ENCODE measurements at regions not wholly inside any gene's neighbourhood (a gene's known extent, or its start where the extent isn't known, plus 50 kb on each side); places are given as distances from the start of the nearest gene placed in this dataset.

DNA sequence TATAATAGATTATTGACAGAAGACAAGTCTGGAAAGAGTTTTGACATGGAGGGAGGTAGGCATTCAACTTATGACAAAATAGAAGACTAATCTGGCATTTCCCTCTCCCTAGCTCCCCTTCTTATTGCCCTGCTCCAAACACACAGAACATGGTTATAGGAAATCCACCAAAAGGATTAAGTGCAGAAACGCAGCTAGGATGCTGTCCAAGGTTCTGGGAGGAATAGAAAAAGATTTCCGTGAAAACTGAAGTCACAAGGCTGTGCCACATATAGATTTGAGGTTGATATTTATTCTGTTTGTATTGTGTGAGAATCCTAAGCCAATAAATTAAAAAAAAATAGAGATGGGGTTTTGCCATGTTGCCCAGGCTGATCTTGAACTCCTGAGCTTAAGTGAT is 107.9 kb upstream of the MAP3K7 start:
- Histone ChIP-seq H3K27ac (no peak overlapping the region), H3K36me3 (replicated peaks) (no peaks in the 10 kb centered on the region), H3K4me3 (ENCODE audit: low read depth, low read length) (no peak overlapping the region), H3K27me3 (replicated peaks) (no peaks in the 10 kb centered on the region)
- TF ChIP-seq, protein P1, sequence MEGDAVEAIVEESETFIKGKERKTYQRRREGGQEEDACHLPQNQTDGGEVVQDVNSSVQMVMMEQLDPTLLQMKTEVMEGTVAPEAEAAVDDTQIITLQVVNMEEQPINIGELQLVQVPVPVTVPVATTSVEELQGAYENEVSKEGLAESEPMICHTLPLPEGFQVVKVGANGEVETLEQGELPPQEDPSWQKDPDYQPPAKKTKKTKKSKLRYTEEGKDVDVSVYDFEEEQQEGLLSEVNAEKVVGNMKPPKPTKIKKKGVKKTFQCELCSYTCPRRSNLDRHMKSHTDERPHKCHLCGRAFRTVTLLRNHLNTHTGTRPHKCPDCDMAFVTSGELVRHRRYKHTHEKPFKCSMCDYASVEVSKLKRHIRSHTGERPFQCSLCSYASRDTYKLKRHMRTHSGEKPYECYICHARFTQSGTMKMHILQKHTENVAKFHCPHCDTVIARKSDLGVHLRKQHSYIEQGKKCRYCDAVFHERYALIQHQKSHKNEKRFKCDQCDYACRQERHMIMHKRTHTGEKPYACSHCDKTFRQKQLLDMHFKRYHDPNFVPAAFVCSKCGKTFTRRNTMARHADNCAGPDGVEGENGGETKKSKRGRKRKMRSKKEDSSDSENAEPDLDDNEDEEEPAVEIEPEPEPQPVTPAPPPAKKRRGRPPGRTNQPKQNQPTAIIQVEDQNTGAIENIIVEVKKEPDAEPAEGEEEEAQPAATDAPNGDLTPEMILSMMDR (IDR thresholded peaks at IDR 0.05; ENCODE audit: low read depth, low read length, missing control alignments), result no peak
- no peak for DNase-seq
- in situ Hi-C loops (cut with HindIII; ENCODE audit: low pct_ligation_motif_present, low sequenced_read_pairs), result no loop called here

DNA sequence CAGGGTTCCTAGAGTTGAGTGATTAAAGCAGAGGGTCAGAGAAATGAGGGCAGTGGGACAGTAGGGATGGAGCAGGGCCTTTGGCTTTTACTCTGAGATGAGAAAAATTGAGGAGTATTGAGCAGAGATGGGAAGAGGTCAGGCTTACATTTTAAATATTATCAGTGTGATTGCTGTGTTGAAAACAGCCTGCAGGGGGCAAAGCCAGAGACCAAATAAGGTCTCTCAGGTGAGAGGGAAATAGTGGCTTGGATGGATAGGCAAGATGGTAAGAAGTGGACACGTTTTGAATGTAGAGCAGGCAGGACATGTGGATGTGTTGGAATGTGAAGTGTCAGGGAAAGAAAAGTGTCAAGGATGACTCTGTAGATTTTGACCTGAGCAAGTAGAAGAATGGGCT is 105.0 kb upstream of the MAP3K7 start:
- H3K4me3 ChIP-seq (ENCODE audit: low read depth, low read length), result no peak overlapping the region
- H3K27me3 ChIP-seq (replicated peaks), result no peaks in the 10 kb centered on the region
- DNase-seq, result no peak
- TF ChIP-seq, protein P1 (IDR thresholded peaks at IDR 0.05; ENCODE audit: low read depth, low read length, missing control alignments), result no peak
- no peaks in the 10 kb centered on the region for H3K36me3 ChIP-seq (replicated peaks)
- H3K27ac ChIP-seq, result no peak overlapping the region
- in situ Hi-C loops (cut with HindIII; ENCODE audit: low pct_ligation_motif_present, low sequenced_read_pairs), result no loop called here

DNA sequence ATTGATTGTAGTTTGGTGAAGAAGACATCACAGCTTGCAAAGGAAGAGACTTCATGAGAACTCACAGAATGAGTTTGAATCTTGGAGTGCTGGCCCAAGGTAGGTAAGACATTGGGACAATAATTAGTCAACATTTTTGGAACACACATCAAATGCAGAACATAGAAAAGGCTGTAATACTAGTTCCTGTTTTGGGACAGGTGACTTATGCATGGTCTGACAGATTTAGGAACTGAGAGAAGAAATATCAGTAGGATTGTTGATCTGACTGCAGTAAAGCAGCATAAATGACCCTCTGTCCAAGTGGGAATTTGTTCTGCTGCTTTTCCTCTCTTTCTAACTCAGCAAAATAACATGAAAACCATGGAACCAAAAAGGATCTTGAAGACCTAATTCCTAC is 102.3 kb upstream of the MAP3K7 start:
- no peaks in the 10 kb centered on the region for H3K36me3 ChIP-seq (replicated peaks)
- no peaks in the 10 kb centered on the region for H3K27me3 ChIP-seq (replicated peaks)
- no peak overlapping the region for H3K4me3 ChIP-seq (ENCODE audit: low read depth, low read length)
- DNase-seq, result no peak
- in situ Hi-C loops (cut with HindIII; ENCODE audit: low pct_ligation_motif_present, low sequenced_read_pairs), result no loop called here
- TF ChIP-seq, protein P1 (IDR thresholded peaks at IDR 0.05; ENCODE audit: low read depth, low read length, missing control alignments), result no peak
- no peak overlapping the region for H3K27ac ChIP-seq

DNA sequence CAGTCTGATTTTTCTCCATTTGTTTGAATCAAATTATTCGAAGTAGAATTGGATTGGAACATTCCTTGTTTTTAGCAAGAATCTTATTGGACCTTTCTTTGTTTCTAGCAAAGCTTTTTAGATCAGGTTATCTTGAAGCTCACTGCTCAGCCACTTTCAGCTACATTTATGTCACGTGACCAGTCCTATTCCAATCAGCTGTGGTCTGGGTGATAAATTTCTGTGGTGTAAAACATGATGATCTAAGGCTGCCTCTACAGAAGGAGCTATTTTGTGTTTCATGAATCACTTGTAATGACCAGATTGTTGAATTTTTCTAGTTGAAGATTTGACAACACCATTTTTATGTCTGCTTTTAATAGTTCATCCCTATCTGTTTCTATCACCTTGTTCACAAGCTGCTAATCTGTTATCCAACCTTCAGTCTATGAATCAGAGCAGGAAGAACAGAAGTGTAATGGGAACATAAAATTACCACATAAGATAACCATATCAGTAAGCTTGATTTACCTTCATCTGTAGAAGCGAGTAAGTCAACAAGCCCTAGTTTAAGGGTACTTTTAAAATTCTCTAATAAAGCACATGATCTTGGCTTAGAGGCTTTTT is 101.0 kb upstream of the MAP3K7 start:
- Histone ChIP-seq H3K4me3 (ENCODE audit: low read depth, low read length) (no peak overlapping the region), H3K27me3 (replicated peaks) (no peaks in the 10 kb centered on the region), H3K36me3 (replicated peaks) (no peaks in the 10 kb centered on the region), H3K27ac (no peak overlapping the region)
- DNase-seq, result no peak
- in situ Hi-C loops (cut with HindIII; ENCODE audit: low pct_ligation_motif_present, low sequenced_read_pairs), result no loop called here
- TF ChIP-seq, protein P1 (IDR thresholded peaks at IDR 0.05; ENCODE audit: low read depth, low read length, missing control alignments), result no peak

DNA sequence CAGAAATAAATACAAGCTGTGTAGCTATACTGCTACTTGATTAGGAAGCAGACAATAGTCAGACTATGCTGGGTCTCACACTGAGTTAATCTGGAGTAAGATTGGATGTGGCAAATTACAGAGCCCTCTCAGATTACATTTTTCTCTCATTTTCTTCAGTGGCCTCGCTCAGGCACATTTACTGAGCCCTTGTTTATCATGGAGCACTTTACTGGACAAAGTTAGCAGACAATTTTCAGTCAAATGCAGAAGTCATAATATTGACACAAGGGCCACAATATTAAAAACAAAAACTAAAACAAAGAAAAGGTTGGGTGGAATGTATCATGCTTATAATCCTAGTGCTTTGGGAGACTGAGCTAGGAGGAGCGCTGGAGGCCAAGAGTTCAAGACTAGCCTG is 95.0 kb upstream of the MAP3K7 start:
- in situ Hi-C loops (cut with HindIII; ENCODE audit: low pct_ligation_motif_present, low sequenced_read_pairs), result no loop called here
- no peaks in the 10 kb centered on the region for H3K36me3 ChIP-seq (replicated peaks)
- H3K27me3 ChIP-seq (replicated peaks), result no peaks in the 10 kb centered on the region
- DNase-seq, result no peak
- H3K27ac ChIP-seq, result no peak overlapping the region
- no peak overlapping the region for H3K4me3 ChIP-seq (ENCODE audit: low read depth, low read length)
- TF ChIP-seq, protein P1 (IDR thresholded peaks at IDR 0.05; ENCODE audit: low read depth, low read length, missing control alignments), result no peak

Measured in brain microvascular endothelial cell (primary cell).